PC-9 (cell line): ENCODE measurements at regions not wholly inside any gene's neighbourhood (a gene's known extent, or its start where the extent isn't known, plus 50 kb on each side); places are given as distances from the start of the nearest gene placed in this dataset.

Experiments used
- BruUV-seq: library from RNA; stranded (reverse); fragments of 400-500 nt; replicated peaks from 2 replicates; lab custom pipeline; 2021; lab: Mats Ljungman, UMichigan
- CTCF ChIA-PET: fragments of 300-600 bp; sonication (Branson Sonifier 250); formaldehyde crosslinking; loops from one replicate; lab custom pipeline; 2022; ENCODE audit warnings: antibody characterized with exemption; lab: Charles Lee
- POLR2A ChIA-PET: fragments of 300-600 bp; sonication (Branson Sonifier 250); formaldehyde crosslinking; loops from one replicate; lab custom pipeline; 2022; ENCODE audit warnings: antibody characterized with exemption; ENCODE audit not compliant: unreplicated experiment; lab: Charles Lee
- DNase-seq, 2 experiments: peaks; one replicate each; pipeline versions ENCODE4 v3.0.0 to v3.0.0-alpha.2; 2015 to 2022; ENCODE audit warnings: mixed read lengths in 1 of 2
- H2AFZ ChIP-seq: fragments of 200-600 bp; sonication (generic); 2 replicates; pipeline ENCODE4 v1.8.1; 2017; ENCODE audit warnings: antibody characterized with exemption
- H3F3A ChIP-seq: fragments of 200-600 bp; sonication (generic); 2 replicates; pipeline ENCODE4 v1.8.1; 2017; ENCODE audit warnings: antibody characterized with exemption, mild to moderate bottlenecking, low read depth; ENCODE audit not compliant: insufficient read depth
- H3K27ac ChIP-seq: fragments of 200-600 bp; sonication (generic); 2 replicates; pipeline ENCODE4 v1.6.1; 2016; ENCODE audit warnings: mixed run types
- H3K27me3 ChIP-seq: fragments of 200-600 bp; sonication (generic); 2 replicates; pipeline ENCODE4 v1.6.1; 2016; ENCODE audit warnings: low read depth, mixed run types; ENCODE audit not compliant: insufficient read depth
- H3K36me3 ChIP-seq: fragments of 200-600 bp; sonication (generic); 2 replicates; pipeline ENCODE4 v1.6.1; 2016; ENCODE audit warnings: low read depth, mixed run types
- H3K4me1 ChIP-seq: fragments of 200-600 bp; sonication (generic); replicated peaks from 2 replicates; pipeline ENCODE4 v1.6.1; 2016; ENCODE audit warnings: mixed run types; ENCODE audit not compliant: insufficient read depth
- H3K4me2 ChIP-seq: fragments of 200-600 bp; sonication (generic); 2 replicates; pipeline ENCODE4 v1.6.1; 2017; ENCODE audit warnings: mixed run types
- H3K4me3 ChIP-seq: fragments of 200-600 bp; sonication (generic); 2 replicates; pipeline ENCODE4 v1.6.1; 2016; ENCODE audit warnings: mixed run types
- H3K79me2 ChIP-seq: fragments of 200-600 bp; sonication (generic); 2 replicates; pipeline ENCODE4 v1.6.1; 2017; ENCODE audit warnings: low read depth, mixed run types
- H3K9me2 ChIP-seq: fragments of 200-600 bp; sonication (generic); 2 replicates; pipeline ENCODE4 v1.8.1; 2017; ENCODE audit warnings: mild to moderate bottlenecking; ENCODE audit not compliant: insufficient read depth
- H3K9me3 ChIP-seq: fragments of 200-600 bp; sonication (generic); 2 replicates; pipeline ENCODE4 v1.8.1; 2016; ENCODE audit warnings: low read depth; ENCODE audit not compliant: insufficient read depth
- H4K20me1 ChIP-seq: fragments of 200-600 bp; sonication (generic); 2 replicates; pipeline ENCODE4 v1.8.1; 2017; ENCODE audit not compliant: insufficient read depth
- EZH2 ChIP-seq: fragments of 200-600 bp; sonication (generic); IDR thresholded peaks from 2 replicates; pipeline ENCODE4 v1.8.0; 2017; ENCODE audit warnings: antibody characterized with exemption, low read depth
- intact Hi-C: fragments of 100-400 bp; cut with micrococcal nuclease; formaldehyde crosslinking; loops from one replicate; pipeline ENCODE4 v1.10.0; 2022; ENCODE audit not compliant: unreplicated experiment
- TF ChIP-seq, protein P1 (sequence below): fragments of 200-600 bp; sonication (generic); conservative IDR thresholded peaks from 2 replicates; pipeline ENCODE4 v1.6.1; 2017; ENCODE audit warnings: mixed run types, antibody characterized with exemption, mild to moderate bottlenecking, moderate library complexity

DNA sequence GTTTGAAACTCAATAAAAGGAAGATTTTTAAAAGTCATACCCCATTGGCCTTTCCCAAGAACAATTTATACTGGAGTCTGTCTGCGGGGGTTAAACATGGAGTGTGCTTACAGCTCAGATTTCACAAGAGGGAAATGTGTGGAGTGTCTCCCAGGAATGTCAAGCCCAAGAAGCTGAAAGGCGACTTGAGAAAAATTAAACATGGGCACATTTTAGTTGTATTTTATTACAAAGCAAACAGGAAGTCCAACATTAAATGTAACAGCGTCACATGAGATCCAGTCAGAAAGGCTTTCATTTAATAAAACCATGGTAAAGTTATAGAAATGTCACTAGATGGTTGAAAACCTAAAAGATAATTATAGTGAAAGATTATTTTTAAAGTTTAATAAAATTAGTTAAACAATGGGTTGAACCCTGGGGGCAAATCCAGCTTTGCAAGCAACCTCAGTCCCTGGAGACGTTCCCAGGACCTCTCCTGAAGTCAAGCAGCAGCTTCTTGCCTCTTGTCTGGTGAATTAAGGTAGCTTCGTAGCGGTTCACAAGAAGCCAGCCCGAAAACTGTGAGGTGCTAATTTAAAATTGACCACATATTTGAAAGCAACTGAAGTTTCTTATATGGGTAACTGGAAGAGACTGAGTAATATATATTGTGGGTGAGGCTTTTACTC is 168.4 kb upstream of the EDNRA start:
- no peaks in the 10 kb centered on the region for H3K9me2 ChIP-seq
- H3F3A ChIP-seq = no peaks in the 10 kb centered on the region
- no peak overlapping the region for H3K4me2 ChIP-seq
- H3K4me1 ChIP-seq = no peaks in the 10 kb centered on the region
- H3K79me2 ChIP-seq = no peaks in the 10 kb centered on the region
- no TSS peak for BruUV-seq
- H3K27me3 ChIP-seq = no peaks in the 10 kb centered on the region
- no peak overlapping the region for H2AFZ ChIP-seq
- DNase-seq = no peak
- ChIA-PET POLR2A (interaction anchor here (0.5 kb wide), 1 partner anchor 884 kb away, joined by 7 read pairs; no protein-coding TSS in a partner anchor), CTCF (no interaction called here)
- no peaks in the 10 kb centered on the region for H4K20me1 ChIP-seq
- H3K9me3 ChIP-seq = no peaks in the 10 kb centered on the region
- TF ChIP-seq EZH2 = no peak
- TF ChIP-seq, protein P1, sequence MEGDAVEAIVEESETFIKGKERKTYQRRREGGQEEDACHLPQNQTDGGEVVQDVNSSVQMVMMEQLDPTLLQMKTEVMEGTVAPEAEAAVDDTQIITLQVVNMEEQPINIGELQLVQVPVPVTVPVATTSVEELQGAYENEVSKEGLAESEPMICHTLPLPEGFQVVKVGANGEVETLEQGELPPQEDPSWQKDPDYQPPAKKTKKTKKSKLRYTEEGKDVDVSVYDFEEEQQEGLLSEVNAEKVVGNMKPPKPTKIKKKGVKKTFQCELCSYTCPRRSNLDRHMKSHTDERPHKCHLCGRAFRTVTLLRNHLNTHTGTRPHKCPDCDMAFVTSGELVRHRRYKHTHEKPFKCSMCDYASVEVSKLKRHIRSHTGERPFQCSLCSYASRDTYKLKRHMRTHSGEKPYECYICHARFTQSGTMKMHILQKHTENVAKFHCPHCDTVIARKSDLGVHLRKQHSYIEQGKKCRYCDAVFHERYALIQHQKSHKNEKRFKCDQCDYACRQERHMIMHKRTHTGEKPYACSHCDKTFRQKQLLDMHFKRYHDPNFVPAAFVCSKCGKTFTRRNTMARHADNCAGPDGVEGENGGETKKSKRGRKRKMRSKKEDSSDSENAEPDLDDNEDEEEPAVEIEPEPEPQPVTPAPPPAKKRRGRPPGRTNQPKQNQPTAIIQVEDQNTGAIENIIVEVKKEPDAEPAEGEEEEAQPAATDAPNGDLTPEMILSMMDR = no peak
- intact Hi-C loops = no loop called here
- no peak overlapping the region for H3K27ac ChIP-seq
- no peaks in the 10 kb centered on the region for H3K36me3 ChIP-seq
- no peak overlapping the region for H3K4me3 ChIP-seq

DNA sequence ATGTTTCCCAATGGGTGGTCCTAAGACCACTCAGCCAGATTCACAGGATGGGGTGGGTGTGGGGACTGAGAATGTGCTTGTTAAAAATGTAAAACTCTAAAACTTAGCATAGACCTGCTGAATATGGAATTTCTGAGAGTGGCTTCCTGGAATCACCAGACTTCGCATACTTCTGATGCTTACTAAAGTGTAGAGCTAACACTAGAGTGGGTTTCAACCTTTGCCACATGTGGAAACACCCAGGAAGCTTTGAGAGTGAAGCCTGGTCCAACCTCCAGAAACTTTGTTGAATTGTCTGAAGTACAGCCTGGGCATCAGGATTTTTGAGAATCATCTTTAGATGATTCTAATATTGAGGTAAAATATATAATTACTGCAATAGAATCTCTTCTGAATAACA is 167.8 kb upstream of the EDNRA start:
- BruUV-seq = no TSS peak
- H2AFZ ChIP-seq = no peak overlapping the region
- no peak for TF ChIP-seq EZH2
- TF ChIP-seq, protein P1 = no peak
- no peaks in the 10 kb centered on the region for H4K20me1 ChIP-seq
- no peak for DNase-seq
- no peaks in the 10 kb centered on the region for H3K36me3 ChIP-seq
- H3F3A ChIP-seq = no peaks in the 10 kb centered on the region
- CTCF ChIA-PET = no interaction called here
- H3K27me3 ChIP-seq = no peaks in the 10 kb centered on the region
- no peak overlapping the region for H3K4me3 ChIP-seq
- no peaks in the 10 kb centered on the region for H3K9me3 ChIP-seq
- intact Hi-C loops = no loop called here
- H3K9me2 ChIP-seq = no peaks in the 10 kb centered on the region
- POLR2A ChIA-PET = interaction anchor here (0.5 kb wide), 1 partner anchor 885 kb away, joined by 7 read pairs; no protein-coding TSS in a partner anchor
- H3K27ac ChIP-seq = no peak overlapping the region
- no peak overlapping the region for H3K4me2 ChIP-seq
- H3K4me1 ChIP-seq = no peaks in the 10 kb centered on the region
- no peaks in the 10 kb centered on the region for H3K79me2 ChIP-seq

DNA sequence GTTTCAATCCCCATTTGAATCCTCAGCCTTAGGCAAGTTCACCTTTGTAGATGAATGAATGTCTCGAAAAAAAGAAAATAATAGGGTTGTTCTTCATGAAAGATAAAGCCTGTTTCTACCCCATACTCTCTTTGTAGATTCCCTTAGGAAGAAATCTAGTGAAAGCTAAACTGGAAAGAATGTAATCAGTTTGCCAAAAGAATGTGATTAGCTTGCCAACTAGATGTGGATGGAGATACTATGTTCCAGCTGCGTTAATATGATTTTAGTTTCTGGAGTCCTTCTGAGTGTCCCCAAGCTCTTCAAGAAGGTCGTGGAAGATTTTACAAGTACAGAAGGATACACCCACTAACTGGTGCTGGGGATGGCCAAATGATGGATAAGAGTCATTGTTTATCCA is 162.3 kb upstream of the EDNRA start:
- no peaks in the 10 kb centered on the region for H3K79me2 ChIP-seq
- no peaks in the 10 kb centered on the region for H3K4me1 ChIP-seq
- H4K20me1 ChIP-seq = no peaks in the 10 kb centered on the region
- no peaks in the 10 kb centered on the region for H3K27me3 ChIP-seq
- H3K36me3 ChIP-seq = no peaks in the 10 kb centered on the region
- no peak overlapping the region for H3K4me2 ChIP-seq
- no peaks in the 10 kb centered on the region for H3F3A ChIP-seq
- TF ChIP-seq EZH2 = no peak
- no peaks in the 10 kb centered on the region for H3K9me3 ChIP-seq
- intact Hi-C loops = no loop called here
- POLR2A ChIA-PET = no interaction called here
- no peak for DNase-seq
- H3K9me2 ChIP-seq = no peaks in the 10 kb centered on the region
- CTCF ChIA-PET = no interaction called here
- no peak overlapping the region for H3K27ac ChIP-seq
- no peak overlapping the region for H3K4me3 ChIP-seq
- BruUV-seq = no TSS peak
- H2AFZ ChIP-seq = no peak overlapping the region
